Right lobe of liver (tissue), 4 donors: ENCODE measurements at regions not wholly inside any gene's neighbourhood (a gene's known extent, or its start where the extent isn't known, plus 50 kb on each side); places are given as distances from the start of the nearest gene placed in this dataset.

Experiments used
- POLR2A ChIP-seq: fragments of 450-650 bp; IDR thresholded peaks from one replicate; pipeline ENCODE4 v1.6.1; 2017; ENCODE audit warnings: antibody characterized with exemption, mild to moderate bottlenecking
- TF ChIP-seq, protein P1 (sequence below), 4 donors: fragments of 200-600 bp in 3 of 4; fragments of 450-650 bp in 1 of 4; IDR thresholded peaks; one replicate each; pipeline versions ENCODE4 v1.5.1 to v1.8.0; 2016 to 2022; ENCODE audit warnings: antibody characterized with exemption in 4 of 4, mild to moderate bottlenecking in 2 of 4
- donor health status: DM: no; HTN: no; CAD: no.
- donor health status: DM: no; HTN: no; CAD: no.
- donor health status: DM: no; HTN: yes; CAD: no.

DNA sequence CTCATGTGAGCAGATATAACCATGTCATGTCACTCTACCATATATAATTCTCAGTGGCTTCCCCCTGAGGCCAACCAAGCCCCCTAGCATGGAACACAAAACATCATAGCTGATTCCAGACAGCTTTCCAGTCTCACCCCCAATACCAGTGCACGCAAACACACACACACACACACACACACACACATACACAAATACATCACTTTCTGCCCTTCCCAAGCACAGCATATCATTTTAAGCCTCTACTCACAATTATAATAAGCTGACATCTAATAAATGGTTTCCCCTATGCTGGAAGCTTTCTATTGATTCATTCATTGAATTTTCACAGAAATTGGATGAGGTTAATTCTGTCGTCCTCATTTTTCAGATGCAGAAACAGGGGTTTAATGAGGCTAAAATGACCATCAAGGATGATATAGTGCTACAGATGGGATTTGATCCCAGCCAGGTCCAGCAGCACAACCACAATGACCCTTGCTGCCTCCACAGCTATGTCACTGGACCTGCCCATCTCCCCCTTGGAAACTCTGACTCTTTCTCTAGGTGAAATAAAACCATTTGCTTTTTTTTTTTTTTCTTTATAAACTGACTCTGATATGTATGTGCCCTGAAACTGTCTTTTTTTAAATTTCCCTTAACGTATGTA is 131.1 kb downstream of the TMEM114 start:
- TF ChIP-seq, protein P1, sequence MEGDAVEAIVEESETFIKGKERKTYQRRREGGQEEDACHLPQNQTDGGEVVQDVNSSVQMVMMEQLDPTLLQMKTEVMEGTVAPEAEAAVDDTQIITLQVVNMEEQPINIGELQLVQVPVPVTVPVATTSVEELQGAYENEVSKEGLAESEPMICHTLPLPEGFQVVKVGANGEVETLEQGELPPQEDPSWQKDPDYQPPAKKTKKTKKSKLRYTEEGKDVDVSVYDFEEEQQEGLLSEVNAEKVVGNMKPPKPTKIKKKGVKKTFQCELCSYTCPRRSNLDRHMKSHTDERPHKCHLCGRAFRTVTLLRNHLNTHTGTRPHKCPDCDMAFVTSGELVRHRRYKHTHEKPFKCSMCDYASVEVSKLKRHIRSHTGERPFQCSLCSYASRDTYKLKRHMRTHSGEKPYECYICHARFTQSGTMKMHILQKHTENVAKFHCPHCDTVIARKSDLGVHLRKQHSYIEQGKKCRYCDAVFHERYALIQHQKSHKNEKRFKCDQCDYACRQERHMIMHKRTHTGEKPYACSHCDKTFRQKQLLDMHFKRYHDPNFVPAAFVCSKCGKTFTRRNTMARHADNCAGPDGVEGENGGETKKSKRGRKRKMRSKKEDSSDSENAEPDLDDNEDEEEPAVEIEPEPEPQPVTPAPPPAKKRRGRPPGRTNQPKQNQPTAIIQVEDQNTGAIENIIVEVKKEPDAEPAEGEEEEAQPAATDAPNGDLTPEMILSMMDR (IDR thresholded peaks at IDR 0.05): no peak
- no peak for TF ChIP-seq POLR2A
